H9 (cell line): ENCODE measurements at regions not wholly inside any gene's neighbourhood (a gene's known extent, or its start where the extent isn't known, plus 50 kb on each side); places are given as distances from the start of the nearest gene placed in this dataset.

Source experiments
- DNase-seq: peaks from one replicate; pipeline ENCODE4 v3.0.0-alpha.2; 2017
- H2AFZ ChIP-seq: one replicate; pipeline ENCODE4 v1.6.1; 2013; ENCODE audit warnings: mild to moderate bottlenecking, low read length, control low read depth, moderate library complexity
- H2AK5ac ChIP-seq: 2 replicates; pipeline ENCODE4 v1.6.1; 2013; ENCODE audit warnings: low read length, control low read depth, mixed read lengths; ENCODE audit not compliant: insufficient read length
- H2BK120ac ChIP-seq: one replicate; pipeline ENCODE4 v1.6.1; 2013; ENCODE audit warnings: low read depth, mild to moderate bottlenecking, low read length, control low read depth, inconsistent platforms; ENCODE audit not compliant: poor library complexity, severe bottlenecking
- H2BK12ac ChIP-seq: 2 replicates; pipeline ENCODE4 v1.6.1; 2013; ENCODE audit warnings: low read length, control low read depth, mixed read lengths, low read depth; ENCODE audit not compliant: insufficient read length
- H2BK15ac ChIP-seq: 2 replicates; pipeline ENCODE4 v1.6.1; 2013; ENCODE audit warnings: low read depth, low read length, control low read depth
- H2BK20ac ChIP-seq: one replicate; pipeline ENCODE4 v1.6.1; 2013; ENCODE audit warnings: low read depth, mild to moderate bottlenecking, low read length, control low read depth, inconsistent platforms; ENCODE audit not compliant: poor library complexity, severe bottlenecking
- H2BK5ac ChIP-seq: 2 replicates; pipeline ENCODE4 v1.6.1; 2013; ENCODE audit warnings: low read length, control low read depth, mixed read lengths; ENCODE audit not compliant: insufficient read length
- H3K14ac ChIP-seq: 2 replicates; pipeline ENCODE4 v1.6.1; 2013; ENCODE audit warnings: low read length, control low read depth; ENCODE audit not compliant: insufficient read depth
- H3K18ac ChIP-seq: 2 replicates; pipeline ENCODE4 v1.6.1; 2013; ENCODE audit warnings: low read depth, mild to moderate bottlenecking, mixed read lengths, low read length, control low read depth; ENCODE audit not compliant: insufficient read length
- H3K23ac ChIP-seq: 2 replicates; pipeline ENCODE4 v1.6.1; 2013; ENCODE audit warnings: low read length, control low read depth, mixed read lengths, low read depth; ENCODE audit not compliant: insufficient read length
- H3K23me2 ChIP-seq: 2 replicates; pipeline ENCODE4 v1.6.1; 2013; ENCODE audit warnings: low read depth, mild to moderate bottlenecking, mixed read lengths, low read length, control low read depth; ENCODE audit not compliant: insufficient read length, poor library complexity, severe bottlenecking
- H3K27ac ChIP-seq: 2 replicates; pipeline ENCODE4 v1.5.1; 2013; ENCODE audit warnings: low read length, control low read depth, mixed read lengths, low read depth; ENCODE audit not compliant: insufficient read length
- H3K27me3 ChIP-seq: 2 replicates; pipeline ENCODE4 v1.6.1; 2013; ENCODE audit warnings: low read length, control low read depth, inconsistent platforms; ENCODE audit not compliant: insufficient read depth
- H3K4ac ChIP-seq: 2 replicates; pipeline ENCODE4 v1.6.1; 2013; ENCODE audit warnings: low read depth, mild to moderate bottlenecking, control low read depth, inconsistent platforms, low read length, moderate library complexity
- H3K4me1 ChIP-seq: 2 replicates; pipeline ENCODE4 v1.6.1; 2013; ENCODE audit warnings: low read length, control low read depth, inconsistent platforms; ENCODE audit not compliant: insufficient read depth
- H3K4me2 ChIP-seq: 2 replicates; pipeline ENCODE4 v1.6.1; 2013; ENCODE audit warnings: low read length, control low read depth, mixed read lengths; ENCODE audit not compliant: insufficient read length, insufficient read depth
- H3K56ac ChIP-seq: 2 replicates; pipeline ENCODE4 v1.6.1; 2013; ENCODE audit warnings: low read depth, mild to moderate bottlenecking, mixed read lengths, low read length, control low read depth; ENCODE audit not compliant: insufficient read length
- H3K79me1 ChIP-seq: 2 replicates; pipeline ENCODE4 v1.6.1; 2013; ENCODE audit warnings: low read depth, mild to moderate bottlenecking, moderate library complexity, low read length, control low read depth, inconsistent platforms; ENCODE audit not compliant: insufficient read depth, poor library complexity, severe bottlenecking
- H3K79me2 ChIP-seq: 2 replicates; pipeline ENCODE4 v1.6.1; 2013; ENCODE audit warnings: low read length, control low read depth, inconsistent platforms; ENCODE audit not compliant: insufficient read depth
- H3K9ac ChIP-seq: 2 replicates; pipeline ENCODE4 v1.6.1; 2013; ENCODE audit warnings: low read length, control low read depth, mixed read lengths; ENCODE audit not compliant: insufficient read length; ENCODE audit errors: extremely low read depth
- H3K9me3 ChIP-seq: one replicate; pipeline ENCODE4 v1.6.1; 2013; ENCODE audit warnings: low read depth, low read length, inconsistent platforms; ENCODE audit not compliant: control insufficient read depth
- H3T11ph ChIP-seq: one replicate; pipeline ENCODE4 v1.6.1; 2013; ENCODE audit warnings: mild to moderate bottlenecking, low read length, control low read depth, inconsistent platforms
- H4K20me1 ChIP-seq: one replicate; pipeline ENCODE4 v1.6.1; 2013; ENCODE audit not compliant: control insufficient read depth, insufficient read length, insufficient read depth
- H4K5ac ChIP-seq: 2 replicates; pipeline ENCODE4 v1.6.1; 2013; ENCODE audit warnings: low read depth, mild to moderate bottlenecking, mixed read lengths, low read length, control low read depth; ENCODE audit not compliant: insufficient read length
- H4K8ac ChIP-seq: replicated peaks from 2 replicates; pipeline ENCODE4 v1.6.1; 2013; ENCODE audit warnings: low read length, control low read depth, mixed read lengths, low read depth; ENCODE audit not compliant: insufficient read length
- H4K91ac ChIP-seq: 2 replicates; pipeline ENCODE4 v1.6.1; 2013; ENCODE audit warnings: low read depth, mild to moderate bottlenecking, moderate library complexity, mixed read lengths, low read length, control low read depth; ENCODE audit not compliant: insufficient read length
- H3K27ac Mint-ChIP-seq, 3 experiments: 2 replicates in 2 of 3; 3 replicates in 1 of 3; pipeline ENCODE4 v1.8.0; 2020 to 2021; ENCODE audit warnings: mixed read lengths in 3 of 3, mild to moderate bottlenecking in 1 of 3, moderate library complexity in 1 of 3
- H3K27me3 Mint-ChIP-seq: 2 replicates; pipeline ENCODE4 v1.8.0; 2021; ENCODE audit warnings: low read depth, mild to moderate bottlenecking, moderate library complexity, mixed read lengths
- H3K36me3 Mint-ChIP-seq, 3 experiments: 2 replicates in 2 of 3; 3 replicates in 1 of 3; pipeline ENCODE4 v1.8.0; 2020 to 2021; ENCODE audit warnings: low read depth in 3 of 3, mixed read lengths in 3 of 3; ENCODE audit not compliant: insufficient read depth in 1 of 3
- H3K4me1 Mint-ChIP-seq, 2 experiments: 2 replicates each; pipeline ENCODE4 v1.8.0; 2020; ENCODE audit warnings: mixed read lengths in 2 of 2
- H3K4me3 Mint-ChIP-seq, 2 experiments: 2 replicates in 1 of 2; 3 replicates in 1 of 2; pipeline ENCODE4 v1.8.0; 2020 to 2021; ENCODE audit warnings: mild to moderate bottlenecking in 2 of 2, mixed read lengths in 2 of 2, moderate library complexity in 1 of 2
- H3K9me3 Mint-ChIP-seq, 2 experiments: 2 replicates in 1 of 2; 3 replicates in 1 of 2; pipeline ENCODE4 v1.8.0; 2020; ENCODE audit warnings: mild to moderate bottlenecking in 2 of 2, mixed read lengths in 2 of 2, moderate library complexity in 1 of 2
- WGBS: extraction: QIAGEN DNeasy Blood & Tissue Kit; methylation state at CpG from one replicate; pipeline ENCODE4 v1.1.7; 2013; ENCODE audit warnings: missing lambda C conversion rate, low lambda C conversion rate, mixed read lengths; ENCODE audit not compliant: insufficient read length; ENCODE audit errors: extremely low coverage; 5-methylcytosine and 5-hydroxymethylcytosine counted together
- TF ChIP-seq, protein P1 (sequence below): fragments of 200-600 bp; sonication (generic); conservative IDR thresholded peaks from 3 replicates; pipeline ENCODE4 v1.8.0; 2021; ENCODE audit warnings: antibody characterized with exemption, mild to moderate bottlenecking

DNA sequence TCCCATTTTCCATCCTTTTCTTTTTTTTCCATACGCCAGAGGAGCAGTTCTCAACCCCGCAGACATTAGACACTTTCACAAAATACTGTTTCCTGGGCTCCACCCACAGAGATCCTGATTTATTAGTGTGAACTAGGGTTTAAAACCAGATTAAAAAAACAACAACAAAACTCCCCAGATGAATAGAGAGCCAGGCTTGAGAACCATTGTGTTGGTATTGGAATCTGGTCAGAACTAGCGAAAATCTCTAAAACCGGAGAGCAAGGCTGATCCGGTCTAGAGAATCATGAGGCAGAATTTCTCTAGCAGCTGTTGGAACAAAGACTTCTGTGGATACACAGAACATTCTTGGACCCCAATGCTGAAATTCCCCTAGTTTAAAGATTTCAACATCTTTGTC, 173.0 kb downstream of the PCSK1 start:
- Histone ChIP-seq H3K27ac (no peak overlapping the region), H3K4me2 (no peak overlapping the region), H2BK5ac (no peak overlapping the region), H4K91ac (no peak overlapping the region), H3T11ph (no peak overlapping the region), H3K9me3 (no peaks in the 10 kb centered on the region), H2BK20ac (no peak overlapping the region), H3K23ac (no peak overlapping the region), H4K8ac (no peak overlapping the region), H2AK5ac (no peak overlapping the region), H3K27me3 (no peaks in the 10 kb centered on the region), H3K4ac (no peak overlapping the region), H4K20me1 (no peaks in the 10 kb centered on the region), H2BK12ac (no peak overlapping the region), H3K79me1 (no peaks in the 10 kb centered on the region), H2AFZ (no peak overlapping the region), H3K4me1 (no peaks in the 10 kb centered on the region), H4K5ac (no peak overlapping the region), H3K9ac (no peak overlapping the region), H2BK120ac (no peak overlapping the region), H3K18ac (no peak overlapping the region), H3K23me2 (no peaks in the 10 kb centered on the region), H3K56ac (no peak overlapping the region), H3K79me2 (no peaks in the 10 kb centered on the region), H3K14ac (no peak overlapping the region), H2BK15ac (no peak overlapping the region)
- Mint-ChIP-seq H3K27ac (no peak overlapping the region), H3K27me3 (no peaks in the 10 kb centered on the region), H3K4me1 (peaks cover 3 to 5% of the 10 kb centered on the region in 2 experiments; a peak in 3 of 4 replicates), H3K4me3 (no peak overlapping the region), H3K36me3 (no peaks in the 10 kb centered on the region), H3K9me3 (no peaks in the 10 kb centered on the region)
- no CpG with 5 or more reads among the region's 5 CpGs for WGBS
- no peak for DNase-seq
- TF ChIP-seq, protein P1, sequence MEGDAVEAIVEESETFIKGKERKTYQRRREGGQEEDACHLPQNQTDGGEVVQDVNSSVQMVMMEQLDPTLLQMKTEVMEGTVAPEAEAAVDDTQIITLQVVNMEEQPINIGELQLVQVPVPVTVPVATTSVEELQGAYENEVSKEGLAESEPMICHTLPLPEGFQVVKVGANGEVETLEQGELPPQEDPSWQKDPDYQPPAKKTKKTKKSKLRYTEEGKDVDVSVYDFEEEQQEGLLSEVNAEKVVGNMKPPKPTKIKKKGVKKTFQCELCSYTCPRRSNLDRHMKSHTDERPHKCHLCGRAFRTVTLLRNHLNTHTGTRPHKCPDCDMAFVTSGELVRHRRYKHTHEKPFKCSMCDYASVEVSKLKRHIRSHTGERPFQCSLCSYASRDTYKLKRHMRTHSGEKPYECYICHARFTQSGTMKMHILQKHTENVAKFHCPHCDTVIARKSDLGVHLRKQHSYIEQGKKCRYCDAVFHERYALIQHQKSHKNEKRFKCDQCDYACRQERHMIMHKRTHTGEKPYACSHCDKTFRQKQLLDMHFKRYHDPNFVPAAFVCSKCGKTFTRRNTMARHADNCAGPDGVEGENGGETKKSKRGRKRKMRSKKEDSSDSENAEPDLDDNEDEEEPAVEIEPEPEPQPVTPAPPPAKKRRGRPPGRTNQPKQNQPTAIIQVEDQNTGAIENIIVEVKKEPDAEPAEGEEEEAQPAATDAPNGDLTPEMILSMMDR: no peak
